ENCODE measurements at regions not wholly inside any gene's neighbourhood (a gene's known extent, or its start where the extent isn't known, plus 50 kb on each side); places are given as distances from the start of the nearest gene placed in this dataset.

DNA sequence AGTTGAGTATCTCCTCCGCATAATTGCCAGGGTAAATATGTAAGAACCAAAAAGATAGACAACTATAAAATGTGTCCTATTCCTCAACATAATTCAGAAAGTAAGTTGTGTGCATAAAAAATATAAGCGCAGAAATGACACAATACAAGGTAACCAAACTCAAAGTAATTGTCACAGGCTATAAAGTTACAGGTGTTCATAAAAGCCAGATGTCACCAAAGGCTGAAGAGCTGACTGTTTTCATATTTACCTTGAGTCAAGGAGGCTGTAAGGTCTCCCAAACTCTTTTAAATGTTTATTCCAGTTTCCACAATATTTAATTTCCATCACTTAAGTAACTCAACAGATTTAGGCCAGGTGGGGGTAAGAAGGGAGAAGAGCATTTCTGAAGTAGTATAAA is 192.2 kb upstream of the MARCKS start:
- DNase-seq (ENCODE audit: low spot score), result no peak

DNA sequence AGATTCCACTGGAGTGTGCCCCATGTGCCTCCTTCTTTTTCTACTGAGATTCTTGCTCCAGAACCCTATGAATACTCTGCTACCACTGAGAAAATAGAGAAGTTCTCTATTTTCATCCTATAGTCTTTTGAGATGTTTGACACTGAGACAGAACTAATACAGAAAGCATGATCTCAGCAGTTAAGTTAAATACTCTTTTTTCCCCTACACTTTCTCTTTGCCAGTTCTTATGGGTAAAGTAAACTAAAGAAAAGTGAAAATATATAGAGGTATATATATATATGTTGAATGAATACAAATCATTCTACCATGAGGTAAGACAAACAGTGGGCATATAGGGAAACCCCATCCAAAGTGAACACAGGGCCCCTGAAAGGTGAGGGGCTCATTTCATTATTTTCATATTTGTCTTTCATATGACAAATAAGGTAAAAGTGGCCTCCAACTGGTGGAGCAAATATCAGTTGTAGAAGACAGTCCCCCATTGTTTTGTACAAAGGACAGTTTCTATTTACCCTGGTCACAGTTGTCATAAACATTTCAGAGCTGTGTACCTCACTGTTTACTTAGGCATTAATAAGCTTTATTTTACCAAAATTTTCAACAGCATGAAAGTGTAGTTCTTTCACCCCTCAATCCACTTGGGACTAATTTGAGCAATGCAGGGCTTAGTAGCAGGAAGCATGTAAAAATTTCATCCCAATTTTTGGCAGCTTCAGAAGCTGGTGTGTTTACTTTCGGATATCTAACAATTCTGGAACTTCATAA is 188.3 kb upstream of the MARCKS start:
- no peak for DNase-seq (ENCODE audit: low spot score)

DNA sequence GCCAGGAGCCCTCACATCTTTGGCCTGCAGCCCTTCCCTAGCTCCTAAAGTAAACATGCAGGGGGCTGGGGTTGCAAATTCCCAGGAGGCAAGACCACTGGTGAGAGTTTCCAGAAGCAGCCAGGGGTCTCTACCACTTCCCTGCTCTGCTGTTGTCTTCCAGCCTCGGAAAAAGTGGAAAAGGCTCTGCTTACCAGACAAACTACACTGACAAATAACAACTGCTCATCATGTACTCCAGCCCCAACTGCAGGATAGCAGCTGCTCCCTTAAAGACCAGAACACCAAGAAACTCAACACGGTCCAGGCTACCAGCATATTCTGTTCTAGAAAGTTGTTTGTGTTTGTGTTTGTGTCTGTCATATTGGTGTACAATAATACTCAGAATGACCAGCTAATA is 187.5 kb upstream of the MARCKS start:
- no peak for DNase-seq (ENCODE audit: low spot score)

- DNase-seq (ENCODE audit: low spot score), result no peak
Observed at GRCh38 chr6:113671421-113671820, 185.7 kb upstream of the MARCKS start.

DNA sequence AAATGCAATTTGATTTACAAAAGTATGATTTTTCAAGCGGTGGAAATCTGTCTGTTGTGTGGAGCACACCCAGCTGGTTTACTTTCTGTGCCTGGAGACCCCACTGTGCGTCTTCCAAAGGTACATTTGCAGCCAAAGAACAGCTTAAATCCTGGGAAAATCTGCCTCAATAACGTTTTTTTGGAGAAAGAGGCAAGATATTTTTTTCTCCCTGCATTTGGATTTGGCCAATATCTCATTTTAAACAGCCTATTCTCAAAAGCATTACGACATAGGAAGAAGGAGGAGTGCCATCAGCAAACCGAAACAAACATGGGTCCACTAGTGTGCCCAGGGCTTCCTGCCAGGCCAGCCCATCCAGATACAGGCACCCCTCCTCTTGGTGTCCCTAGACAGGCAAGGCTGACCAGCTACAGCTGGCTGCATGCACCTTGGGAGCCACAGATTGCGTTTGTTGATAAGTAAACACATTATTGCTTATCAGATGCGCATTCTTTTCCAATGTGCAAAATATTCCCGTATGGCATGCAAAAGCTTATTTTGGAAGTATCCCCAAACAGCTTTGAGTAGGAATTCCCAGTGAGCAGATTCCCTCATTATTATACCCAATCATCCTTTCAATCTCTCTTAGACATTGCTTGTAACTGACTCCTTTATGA is 184.5 kb upstream of the MARCKS start:
- no peak for DNase-seq (ENCODE audit: low spot score)

DNA sequence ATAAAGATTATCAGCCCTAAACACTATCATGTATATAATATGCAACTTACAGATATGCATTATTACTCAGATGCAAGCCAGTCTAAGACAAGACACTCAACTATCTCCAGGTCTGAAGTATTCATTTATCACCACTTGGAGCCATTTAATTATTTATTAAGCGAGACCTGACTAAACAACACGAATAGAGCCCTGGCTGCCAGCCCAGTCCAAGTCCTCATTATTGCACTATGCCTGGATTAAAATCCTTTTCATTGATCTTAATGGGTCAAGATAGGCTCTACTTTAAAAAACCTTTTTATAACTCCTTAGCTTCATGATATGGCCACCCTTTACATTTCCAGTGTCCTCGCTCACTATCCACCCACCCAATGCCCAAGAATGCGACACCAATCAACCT is 183.1 kb upstream of the MARCKS start:
- no peak for DNase-seq (ENCODE audit: low spot score)

DNA sequence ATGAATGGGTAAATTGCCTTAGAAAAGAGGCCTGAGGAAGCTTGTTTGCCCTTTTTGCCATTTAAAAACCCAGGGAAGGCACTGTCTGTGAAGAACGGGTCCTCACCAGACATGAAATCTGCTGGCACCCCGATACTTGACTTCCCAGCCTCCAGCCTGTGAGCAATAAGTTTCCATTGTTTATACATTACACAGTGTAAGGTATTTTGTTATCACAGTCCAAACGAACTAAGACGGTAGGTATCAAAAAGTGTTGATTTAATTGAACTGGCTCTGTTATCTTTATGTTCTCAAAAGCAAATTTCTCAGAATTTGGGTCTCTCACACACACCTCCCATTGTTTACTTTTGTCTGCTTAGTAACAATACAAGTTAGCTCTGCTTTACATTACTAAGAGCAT is 181.1 kb upstream of the MARCKS start:
- no peak for DNase-seq (ENCODE audit: low spot score)

GRCh38 chr6:113676968-113677367 is 180.2 kb upstream of the MARCKS start:
- DNase-seq (ENCODE audit: low spot score), result no peak

DNA sequence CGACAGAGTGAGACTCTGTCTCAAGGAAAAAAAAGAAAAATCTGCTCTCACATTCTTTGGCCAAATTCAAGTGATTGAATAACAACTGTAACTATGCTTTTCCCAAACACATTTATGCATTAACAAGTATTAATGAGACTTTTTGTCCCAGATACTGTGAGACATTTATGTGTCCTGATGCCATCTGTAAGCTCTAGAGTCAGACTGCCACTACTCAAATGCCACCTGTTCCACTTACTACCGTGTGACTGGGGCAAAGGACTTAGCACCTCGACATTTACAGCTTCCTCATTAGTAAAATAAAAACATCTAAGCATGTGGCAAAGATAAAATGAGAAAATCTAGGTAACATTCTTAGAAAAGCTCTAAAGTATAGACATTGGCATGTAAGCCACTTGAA is 178.1 kb upstream of the MARCKS start:
- no peak for DNase-seq (ENCODE audit: low spot score)

DNA sequence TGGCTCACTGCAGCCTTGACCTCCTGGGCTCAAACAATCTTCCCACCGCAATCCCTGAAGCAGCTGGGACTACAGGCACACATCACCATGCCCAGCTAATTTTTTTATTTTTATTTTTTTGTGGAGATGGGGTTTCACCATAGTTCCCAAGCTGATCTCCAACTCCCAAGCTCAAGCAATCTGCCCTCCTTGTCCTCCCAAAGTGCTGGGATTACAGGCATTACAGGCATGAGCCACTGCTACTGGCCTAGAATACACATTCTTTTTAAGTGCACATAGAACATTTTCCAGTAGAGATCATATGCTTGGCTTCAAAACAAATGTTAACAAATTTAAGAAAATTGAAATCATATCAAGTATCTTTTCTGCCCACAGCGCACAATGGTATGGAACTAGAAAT is 176.8 kb upstream of the MARCKS start:
- DNase-seq (ENCODE audit: low spot score), result no peak

DNA sequence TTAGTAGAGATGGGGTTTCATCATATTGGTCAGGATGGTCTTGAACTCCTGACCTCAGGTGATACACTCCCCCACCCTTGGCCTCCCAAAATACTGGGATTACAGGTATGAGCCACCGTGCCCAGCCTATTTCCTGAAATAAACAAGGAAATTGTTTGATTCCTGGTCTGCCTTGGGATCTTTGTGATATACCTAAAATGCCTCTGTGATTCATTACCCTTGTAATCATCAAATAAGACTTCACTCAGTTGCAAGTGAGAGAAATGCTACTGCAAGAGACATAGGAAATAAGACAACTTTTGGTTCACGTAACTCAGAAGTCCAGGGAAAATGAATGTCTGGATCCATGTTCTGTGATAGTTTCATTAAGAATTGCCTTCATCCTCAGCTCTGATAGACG is 173.2 kb upstream of the MARCKS start:
- no peak for DNase-seq (ENCODE audit: low spot score)

DNA sequence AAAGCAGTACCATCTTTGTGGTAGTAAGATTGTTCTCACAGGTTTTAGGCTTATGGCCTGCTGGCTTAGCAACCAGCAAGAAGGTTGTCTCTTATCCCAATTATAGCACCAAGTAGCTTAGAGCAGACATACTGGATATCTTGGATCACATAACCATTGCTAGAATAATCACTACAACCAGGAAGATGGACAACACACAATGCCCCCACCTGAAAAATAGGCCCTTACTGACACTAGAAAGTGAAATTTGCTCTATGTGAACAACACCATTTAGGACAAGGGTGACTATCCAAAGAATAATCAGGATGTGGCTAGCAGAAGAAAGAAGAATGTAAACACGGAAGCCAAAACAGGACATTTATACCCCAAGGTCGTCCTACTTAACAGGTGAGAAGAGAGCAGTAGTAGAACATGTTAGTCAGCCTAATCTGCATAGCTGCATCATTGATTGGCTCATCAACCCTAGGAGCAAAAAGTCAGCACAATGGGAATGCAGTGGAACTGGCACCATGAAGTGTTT is 172.7 kb upstream of the MARCKS start:
- DNase-seq (ENCODE audit: low spot score), result no peak

DNA sequence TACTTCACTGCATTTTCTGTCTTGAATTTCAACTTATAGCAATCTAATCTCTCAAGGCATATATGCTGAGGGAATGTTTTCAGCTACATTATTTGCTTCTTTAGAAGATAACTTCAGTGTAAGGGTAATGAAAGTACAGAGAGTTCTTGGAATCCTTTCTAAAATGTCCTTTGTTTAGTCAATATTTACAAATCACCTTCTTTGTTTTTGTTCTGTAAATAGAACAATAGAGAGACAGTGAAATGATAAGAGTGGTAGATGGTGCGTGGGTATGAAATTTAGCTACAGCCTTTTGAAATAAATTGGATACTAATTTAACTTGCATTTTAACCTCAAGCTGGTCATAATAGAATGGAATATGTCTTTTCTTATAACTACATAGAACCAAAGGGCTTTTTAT is 171.1 kb upstream of the MARCKS start:
- no peak for DNase-seq (ENCODE audit: low spot score)

GRCh38 chr6:113689620-113690019 is 167.5 kb upstream of the MARCKS start:
- peak; percentile 29 for DNase-seq (ENCODE audit: low spot score)

DNA sequence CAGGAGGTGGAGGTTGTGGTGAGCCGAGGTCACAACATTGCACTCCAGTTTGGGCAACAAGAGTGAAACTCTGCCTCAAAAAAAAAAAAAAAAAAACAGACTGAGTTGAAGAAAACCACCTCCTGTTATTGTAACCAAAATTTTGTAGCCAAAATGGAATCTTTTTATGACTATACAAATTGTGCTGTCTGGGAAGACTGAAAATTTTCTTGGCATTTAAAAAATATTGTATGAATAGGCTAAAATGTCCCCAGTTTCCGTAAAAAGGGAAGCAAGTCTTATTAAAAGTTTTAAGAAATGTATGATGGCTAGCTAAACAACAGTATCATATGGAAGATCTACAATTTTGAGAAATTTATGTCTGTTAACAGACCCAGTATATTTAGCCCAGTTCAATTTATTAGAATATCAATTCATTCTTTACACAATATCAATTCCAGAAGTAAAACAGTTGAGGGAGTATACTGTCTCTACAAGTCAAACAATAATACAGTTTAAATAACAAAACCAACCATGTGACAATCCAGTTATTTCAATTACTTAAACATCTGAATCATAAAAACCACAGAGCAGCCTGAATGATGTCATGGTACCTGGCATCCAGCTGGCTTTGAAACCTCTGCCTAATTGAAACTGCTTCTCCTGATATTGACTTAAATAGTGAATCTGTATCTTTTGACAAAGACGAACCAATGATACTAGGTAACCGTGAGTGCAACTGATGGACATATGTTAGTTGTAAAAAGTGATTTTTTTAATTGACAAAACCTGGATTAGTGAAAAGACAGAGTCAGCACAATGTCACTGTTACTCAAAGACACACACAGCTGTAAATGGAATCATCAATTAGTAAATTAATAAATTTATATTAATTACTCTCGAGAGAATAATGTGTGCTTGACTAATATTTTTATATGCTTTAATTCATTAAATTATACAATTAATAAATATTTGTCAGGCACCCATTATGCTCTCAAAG is 166.6 kb upstream of the MARCKS start:
- no peak for DNase-seq (ENCODE audit: low spot score)

- DNase-seq (ENCODE audit: low spot score), result no peak
Observed at GRCh38 chr6:113691260-113691656, 165.9 kb upstream of the MARCKS start.

DNA sequence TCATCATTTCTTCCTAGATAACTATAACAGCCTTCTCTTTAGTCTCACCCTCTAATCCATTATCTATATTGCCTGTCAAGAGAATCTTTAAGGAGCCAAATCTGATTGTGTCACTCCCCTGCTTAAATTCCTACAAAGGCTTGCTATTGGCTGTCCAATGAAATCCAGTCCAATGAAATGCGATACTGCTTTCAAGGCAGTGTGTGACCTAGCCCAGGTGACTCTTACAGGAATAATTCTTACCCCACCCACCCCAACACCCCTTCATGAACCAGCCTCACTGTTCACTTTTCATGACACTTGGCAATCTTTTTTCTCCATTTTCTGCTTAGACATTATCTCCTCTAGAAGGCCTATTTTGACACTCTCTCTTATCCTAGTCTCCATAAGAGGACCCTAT is 163.3 kb upstream of the MARCKS start:
- DNase-seq (ENCODE audit: low spot score), result no peak

GRCh38 chr6:113694278-113695077 is 162.7 kb upstream of the MARCKS start:
- DNase-seq (ENCODE audit: low spot score), result no peak

GRCh38 chr6:113695516-113695915 is 161.6 kb upstream of the MARCKS start:
- no peak for DNase-seq (ENCODE audit: low spot score)

GRCh38 chr6:113696960-113697359 is 160.2 kb upstream of the MARCKS start:
- no peak for DNase-seq (ENCODE audit: low spot score)

DNA sequence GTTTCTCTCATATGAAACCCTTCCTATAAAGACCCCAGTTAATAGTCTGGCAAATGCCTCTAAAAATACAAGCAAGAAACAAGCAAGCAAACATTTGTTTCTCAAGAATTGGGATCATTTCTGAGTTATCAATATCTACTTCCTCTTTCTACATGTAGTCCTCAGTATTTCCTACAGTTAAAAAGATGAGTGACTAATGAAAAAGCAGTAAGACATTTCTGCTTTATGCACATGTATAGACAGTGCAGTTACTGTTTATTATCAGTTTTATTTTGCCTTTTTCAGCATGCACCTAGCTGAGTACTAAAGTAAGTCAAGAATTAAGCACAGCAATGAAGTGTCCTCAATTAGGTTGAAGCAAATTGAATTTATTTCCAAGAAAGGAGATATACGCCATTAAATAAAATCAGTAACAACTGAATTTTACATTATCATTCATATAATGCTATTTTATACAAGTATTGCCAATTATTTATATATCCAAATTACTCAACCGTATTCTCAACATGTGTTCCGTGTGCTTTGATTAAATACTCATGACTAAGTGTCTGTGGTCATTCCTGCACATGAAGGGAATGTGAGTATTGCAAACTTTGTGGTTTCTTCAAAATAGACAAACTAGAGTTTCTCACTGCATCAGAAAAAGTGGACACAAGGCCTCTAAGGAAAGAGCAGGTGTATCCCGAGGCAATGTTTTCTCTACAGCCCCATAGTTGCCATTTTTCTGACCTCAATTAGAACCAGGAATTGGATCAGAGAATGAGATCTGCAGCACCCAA is 159.3 kb upstream of the MARCKS start:
- DNase-seq (ENCODE audit: low spot score), result no peak
